Esophagus muscularis mucosa (tissue), 4 donors: ENCODE measurements at regions not wholly inside any gene's neighbourhood (a gene's known extent, or its start where the extent isn't known, plus 50 kb on each side); places are given as distances from the start of the nearest gene placed in this dataset.

ENCODE experiments used
- DNase-seq: peaks from one replicate; pipeline ENCODE4 v3.0.0-alpha.2; 2017; ENCODE audit errors: extremely low spot score
- H3K27ac ChIP-seq, 4 donors: fragments of 200-600 bp; sonication (generic); replicated peaks in 1 of 4; 1 replicate in 3 of 4; 2 replicates in 1 of 4; pipeline ENCODE4 v1.5.1; 2016 to 2019; ENCODE audit warnings: mild to moderate bottlenecking in 1 of 4
- H3K27me3 ChIP-seq, 4 donors: fragments of 200-600 bp; sonication (generic); one replicate each; pipeline versions ENCODE4 v1.5.1 to v1.6.0; 2016 to 2019
- H3K36me3 ChIP-seq, 4 donors: fragments of 200-600 bp; sonication (generic); one replicate each; pipeline ENCODE4 v1.5.1; 2016 to 2019
- H3K4me1 ChIP-seq, 4 donors: fragments of 200-600 bp; sonication (generic); one replicate each; pipeline ENCODE4 v1.5.1; 2016 to 2019
- H3K4me3 ChIP-seq, 4 donors: fragments of 200-600 bp; sonication (generic); 1 replicate in 2 of 4; 2 replicates in 2 of 4; pipeline ENCODE4 v1.5.1; 2016 to 2019; ENCODE audit warnings: mild to moderate bottlenecking in 4 of 4, moderate library complexity in 1 of 4
- H3K9me3 ChIP-seq, 4 donors: fragments of 200-600 bp; sonication (generic); 1 replicate in 3 of 4; 2 replicates in 1 of 4; pipeline ENCODE4 v1.5.1; 2016 to 2019
- CTCF ChIP-seq, 3 experiments: fragments of 200-600 bp in 2 of 3; fragments of 450-650 bp in 1 of 3; sonication (generic) in 2 of 3; IDR thresholded peaks; one replicate each; pipeline ENCODE4 v1.5.1; 2017 to 2019; ENCODE audit warnings: antibody characterized with exemption in 3 of 3, mild to moderate bottlenecking in 2 of 3, moderate library complexity in 1 of 3
- EP300 ChIP-seq: sonication (generic); formaldehyde crosslinking; IDR thresholded peaks from one replicate; pipeline ENCODE4 v1.6.1; 2017; ENCODE audit warnings: antibody characterized with exemption
- POLR2A ChIP-seq: fragments of 450-650 bp; IDR thresholded peaks from one replicate; pipeline ENCODE4 v1.6.1; 2017; ENCODE audit warnings: antibody characterized with exemption, moderate library complexity, mild to moderate bottlenecking, low read depth
- POLR2AphosphoS5 ChIP-seq, 2 donors: sonication (generic); formaldehyde crosslinking; IDR thresholded peaks; one replicate each; pipeline ENCODE4 v1.6.1; 2017; ENCODE audit warnings: antibody characterized with exemption in 2 of 2
- WGBS: methylation state at CpG from one replicate; pipeline ENCODE4 v1.1.5; 2018; 5-methylcytosine and 5-hydroxymethylcytosine counted together
- intact Hi-C: fragments of 100-400 bp; cut with DNase I; formaldehyde crosslinking; loops from one replicate; pipeline ENCODE4 v1.15.1; 2023

- H3K27me3 ChIP-seq: peaks cover 0 to 28% (median 0%) of the 10 kb centered on the region in 4 donors
- no peaks in the 10 kb centered on the region for H3K36me3 ChIP-seq
- no peak overlapping the region for H3K4me3 ChIP-seq
- intact Hi-C loops: no loop called here
- H3K9me3 ChIP-seq: no peaks in the 10 kb centered on the region
- 66% methylated on average over 15 of the region's 15 CpGs for WGBS
- no peak overlapping the region for H3K27ac ChIP-seq
- H3K4me1 ChIP-seq: peaks cover 0 to 14% (median 3%) of the 10 kb centered on the region in 4 donors
- TF ChIP-seq POLR2A: no peak
- no peak for TF ChIP-seq POLR2AphosphoS5 (IDR thresholded peaks at IDR 0.05)
- TF ChIP-seq EP300: no peak
- no peak for TF ChIP-seq CTCF (IDR thresholded peaks at IDR 0.05)
- peak; percentile 64 for DNase-seq
Measured at GRCh38 chr2:128755695-128756364, 437.2 kb upstream of the HS6ST1 start.

- H3K4me1 ChIP-seq: peaks cover 0 to 14% (median 3%) of the 10 kb centered on the region in 4 donors
- WGBS: 31% methylated on average over 2 of the region's 2 CpGs
- TF ChIP-seq EP300: no peak
- no peak for TF ChIP-seq CTCF (IDR thresholded peaks at IDR 0.05)
- TF ChIP-seq POLR2AphosphoS5 (IDR thresholded peaks at IDR 0.05): no peak
- no peak for TF ChIP-seq POLR2A
- H3K27me3 ChIP-seq: peaks cover 0 to 28% (median 0%) of the 10 kb centered on the region in 4 donors
- H3K4me3 ChIP-seq: no peak overlapping the region
- peak; percentile 55 for DNase-seq
- no peak overlapping the region for H3K27ac ChIP-seq
- no peaks in the 10 kb centered on the region for H3K9me3 ChIP-seq
- no peaks in the 10 kb centered on the region for H3K36me3 ChIP-seq
- intact Hi-C loops: no loop called here
Measured at GRCh38 chr2:128756365-128756717, 437.7 kb upstream of the HS6ST1 start.

GRCh38 chr2:128765811-128766210 lies 447.1 kb upstream of the HS6ST1 start:
- DNase-seq: no peak
- Histone ChIP-seq H3K27me3 (peaks cover 0 to 6% (median 0%) of the 10 kb centered on the region in 4 donors), H3K4me3 (no peak overlapping the region), H3K4me1 (no peaks in the 10 kb centered on the region), H3K36me3 (no peaks in the 10 kb centered on the region), H3K9me3 (peaks cover 0 to 20% (median 5%) of the 10 kb centered on the region in 4 donors), H3K27ac (no peak overlapping the region)
- intact Hi-C loops: no loop called here
- 48% methylated on average over 3 of the region's 6 CpGs for WGBS
- TF ChIP-seq EP300 (no peak), POLR2AphosphoS5 (IDR thresholded peaks at IDR 0.05) (no peak), POLR2A (no peak), CTCF (IDR thresholded peaks at IDR 0.05) (no peak)

GRCh38 chr2:128768041-128768440 lies 449.4 kb upstream of the HS6ST1 start:
- intact Hi-C loops: no loop called here

More at GRCh38 chr2:128768041-128768440, 449.4 kb upstream of the HS6ST1 start:
- TF ChIP-seq POLR2AphosphoS5 (IDR thresholded peaks at IDR 0.05) (no peak), POLR2A (no peak), EP300 (no peak), CTCF (IDR thresholded peaks at IDR 0.05) (no peak)
- peaks cover 0 to 15% (median 5%) of the 10 kb centered on the region in 4 donors for H3K9me3 ChIP-seq
- no peaks in the 10 kb centered on the region for H3K4me1 ChIP-seq
- WGBS: 93% methylated on average over 1 of the region's 1 CpG
- no peak overlapping the region for H3K27ac ChIP-seq
- no peaks in the 10 kb centered on the region for H3K36me3 ChIP-seq
- no peak for DNase-seq
- no peak overlapping the region for H3K4me3 ChIP-seq
- H3K27me3 ChIP-seq: peaks cover 0 to 6% (median 0%) of the 10 kb centered on the region in 4 donors
